Upper lobe of left lung (tissue), 6 donors: ENCODE measurements at regions not wholly inside any gene's neighbourhood (a gene's known extent, or its start where the extent isn't known, plus 50 kb on each side); places are given as distances from the start of the nearest gene placed in this dataset.

Experiments used
- ATAC-seq, 2 donors: fragments of 200-7000 bp; cut with Tn5 transposase; one replicate each; pipeline ENCODE4 v1.9.1; 2022; ENCODE audit warnings: mild to moderate bottlenecking in 2 of 2, moderate library complexity in 2 of 2; ENCODE audit not compliant: low FRiP score in 2 of 2
- DNase-seq, 2 donors: peaks; one replicate each; pipeline ENCODE4 v3.0.0-alpha.2; 2019 to 2020
- H3K27ac ChIP-seq, 4 donors: fragments of 200-600 bp; sonication (generic); one replicate each; pipeline ENCODE4 v1.5.1; 2016 to 2019
- H3K27me3 ChIP-seq, 4 donors: fragments of 200-600 bp; sonication (generic); one replicate each; pipeline ENCODE4 v1.5.1; 2017 to 2019
- H3K36me3 ChIP-seq, 4 donors: fragments of 200-600 bp; sonication (generic); one replicate each; pipeline ENCODE4 v1.5.1; 2016 to 2019
- H3K4me1 ChIP-seq, 4 donors: fragments of 200-600 bp; sonication (generic); one replicate each; pipeline ENCODE4 v1.5.1; 2018 to 2019
- H3K4me3 ChIP-seq, 4 donors: fragments of 200-600 bp; sonication (generic); one replicate each; pipeline ENCODE4 v1.5.1; 2017 to 2019; ENCODE audit warnings: mild to moderate bottlenecking in 2 of 4, moderate library complexity in 1 of 4
- H3K9me3 ChIP-seq, 4 donors: fragments of 200-600 bp; sonication (generic); one replicate each; pipeline ENCODE4 v1.5.1; 2018 to 2019
- CTCF ChIP-seq, 6 experiments: fragments of 450-650 bp in 4 of 6; fragments of 200-600 bp in 2 of 6; sonication (generic) in 2 of 6; IDR thresholded peaks; one replicate each; pipeline ENCODE4 v1.5.1; 2016 to 2019; ENCODE audit warnings: antibody characterized with exemption in 6 of 6
- EP300 ChIP-seq, 4 donors: sonication (generic); formaldehyde crosslinking; IDR thresholded peaks; one replicate each; pipeline ENCODE4 v1.5.1; 2017; ENCODE audit warnings: antibody characterized with exemption in 4 of 4, control low read depth in 2 of 4
- POLR2A ChIP-seq, 4 donors: fragments of 450-650 bp; IDR thresholded peaks; one replicate each; pipeline ENCODE4 v1.5.1; 2016 to 2017; ENCODE audit warnings: antibody characterized with exemption in 4 of 4, mild to moderate bottlenecking in 2 of 4
- POLR2AphosphoS5 ChIP-seq, 2 donors: sonication (generic); formaldehyde crosslinking; IDR thresholded peaks; one replicate each; pipeline ENCODE4 v1.5.1; 2017; ENCODE audit warnings: antibody characterized with exemption in 2 of 2
- WGBS, 2 donors: methylation state at CpG; one replicate each; pipeline ENCODE4 v1.1.5; 2017 to 2018; 5-methylcytosine and 5-hydroxymethylcytosine counted together
- donor health status: DM: no; HTN: no; CAD: no; lungs with moderate emphysema.
- donor health status: DM: no; HTN: yes; CAD: no; lungs with severe emphysema.

GRCh38 chr3:15997274-15997943, 177.1 kb upstream of the GALNT15 start:
- ATAC-seq = no peak
- 64 to 80% methylated on average over 4 of the region's 4 CpGs for WGBS, 2 donors
- TF ChIP-seq POLR2AphosphoS5 (IDR thresholded peaks at IDR 0.05) = no peak
- TF ChIP-seq POLR2A (IDR thresholded peaks at IDR 0.05) = no peak
- no peak for TF ChIP-seq CTCF (IDR thresholded peaks at IDR 0.05)
- TF ChIP-seq EP300 (IDR thresholded peaks at IDR 0.05) = no peak

GRCh38 chr3:15998911-15999310, 175.6 kb upstream of the GALNT15 start:
- ATAC-seq = no peak
- no peaks in the 10 kb centered on the region for H3K27me3 ChIP-seq

More at GRCh38 chr3:15997274-15997943, 177.1 kb upstream of the GALNT15 start:
- no peak overlapping the region for H3K27ac ChIP-seq
- H3K9me3 ChIP-seq = no peaks in the 10 kb centered on the region
- DNase-seq = no peak
- H3K36me3 ChIP-seq = no peaks in the 10 kb centered on the region
- no peaks in the 10 kb centered on the region for H3K4me1 ChIP-seq
- no peak overlapping the region for H3K4me3 ChIP-seq
- no peaks in the 10 kb centered on the region for H3K27me3 ChIP-seq

GRCh38 chr3:16004812-16005211, 169.7 kb upstream of the GALNT15 start:
- Histone ChIP-seq H3K36me3 (no peaks in the 10 kb centered on the region), H3K4me1 (no peaks in the 10 kb centered on the region), H3K9me3 (no peaks in the 10 kb centered on the region), H3K4me3 (no peak overlapping the region), H3K27me3 (no peaks in the 10 kb centered on the region), H3K27ac (no peak overlapping the region)
- DNase-seq (no peak), ATAC-seq (no peak)
- TF ChIP-seq CTCF (IDR thresholded peaks at IDR 0.05) = no peak
- WGBS, 2 donors = 90 to 98% methylated on average over 3 of the region's 3 CpGs

More at GRCh38 chr3:15998911-15999310, 175.6 kb upstream of the GALNT15 start:
- WGBS, 2 donors = 59 to 79% methylated on average over 3 of the region's 3 CpGs
- Histone ChIP-seq H3K4me3 (no peak overlapping the region), H3K9me3 (no peaks in the 10 kb centered on the region), H3K27ac (no peak overlapping the region), H3K36me3 (no peaks in the 10 kb centered on the region), H3K4me1 (no peaks in the 10 kb centered on the region)
- DNase-seq = no peak
- TF ChIP-seq CTCF (IDR thresholded peaks at IDR 0.05) (no peak), POLR2A (IDR thresholded peaks at IDR 0.05) (no peak), EP300 (IDR thresholded peaks at IDR 0.05) (no peak), POLR2AphosphoS5 (IDR thresholded peaks at IDR 0.05) (no peak)

- Histone ChIP-seq H3K27ac (no peak overlapping the region), H3K9me3 (no peaks in the 10 kb centered on the region), H3K4me1 (no peaks in the 10 kb centered on the region), H3K36me3 (no peaks in the 10 kb centered on the region), H3K27me3 (no peaks in the 10 kb centered on the region), H3K4me3 (no peak overlapping the region)
- WGBS, 2 donors = 84 to 86% methylated on average over 4 of the region's 4 CpGs
- no peak for ATAC-seq
- no peak for TF ChIP-seq POLR2A (IDR thresholded peaks at IDR 0.05)
- no peak for TF ChIP-seq POLR2AphosphoS5 (IDR thresholded peaks at IDR 0.05)
- TF ChIP-seq EP300 (IDR thresholded peaks at IDR 0.05) = no peak
- no peak for TF ChIP-seq CTCF (IDR thresholded peaks at IDR 0.05)
- no peak for DNase-seq
Observed at GRCh38 chr3:16011376-16011775, 163.1 kb upstream of the GALNT15 start.

GRCh38 chr3:16012086-16012485, 162.4 kb upstream of the GALNT15 start:
- Histone ChIP-seq H3K9me3 (no peaks in the 10 kb centered on the region), H3K27ac (no peak overlapping the region), H3K4me1 (no peaks in the 10 kb centered on the region), H3K4me3 (no peak overlapping the region), H3K36me3 (no peaks in the 10 kb centered on the region), H3K27me3 (no peaks in the 10 kb centered on the region)
- TF ChIP-seq CTCF (IDR thresholded peaks at IDR 0.05) (no peak), POLR2AphosphoS5 (IDR thresholded peaks at IDR 0.05) (no peak), POLR2A (IDR thresholded peaks at IDR 0.05) (no peak), EP300 (IDR thresholded peaks at IDR 0.05) (no peak)
- ATAC-seq = no peak
- DNase-seq = no peak
